HL-60/S4 (cell line): ENCODE measurements at regions not wholly inside any gene's neighbourhood (a gene's known extent, or its start where the extent isn't known, plus 50 kb on each side); places are given as distances from the start of the nearest gene placed in this dataset.

Experiments used
- in situ Hi-C: fragments of 300-500 bp; cut with MboI; formaldehyde crosslinking; loops from 2 replicates; pipeline ENCODE4 v1.14.3; 2022; ENCODE audit warnings: low sequenced_read_pairs

GRCh38 chr2:207235621-207236020, 69.9 kb upstream of the KLF7 start:
- in situ Hi-C loops, result no loop called here

- in situ Hi-C loops, result no loop called here
Measured at GRCh38 chr2:207236156-207236935, 70.6 kb upstream of the KLF7 start.

DNA sequence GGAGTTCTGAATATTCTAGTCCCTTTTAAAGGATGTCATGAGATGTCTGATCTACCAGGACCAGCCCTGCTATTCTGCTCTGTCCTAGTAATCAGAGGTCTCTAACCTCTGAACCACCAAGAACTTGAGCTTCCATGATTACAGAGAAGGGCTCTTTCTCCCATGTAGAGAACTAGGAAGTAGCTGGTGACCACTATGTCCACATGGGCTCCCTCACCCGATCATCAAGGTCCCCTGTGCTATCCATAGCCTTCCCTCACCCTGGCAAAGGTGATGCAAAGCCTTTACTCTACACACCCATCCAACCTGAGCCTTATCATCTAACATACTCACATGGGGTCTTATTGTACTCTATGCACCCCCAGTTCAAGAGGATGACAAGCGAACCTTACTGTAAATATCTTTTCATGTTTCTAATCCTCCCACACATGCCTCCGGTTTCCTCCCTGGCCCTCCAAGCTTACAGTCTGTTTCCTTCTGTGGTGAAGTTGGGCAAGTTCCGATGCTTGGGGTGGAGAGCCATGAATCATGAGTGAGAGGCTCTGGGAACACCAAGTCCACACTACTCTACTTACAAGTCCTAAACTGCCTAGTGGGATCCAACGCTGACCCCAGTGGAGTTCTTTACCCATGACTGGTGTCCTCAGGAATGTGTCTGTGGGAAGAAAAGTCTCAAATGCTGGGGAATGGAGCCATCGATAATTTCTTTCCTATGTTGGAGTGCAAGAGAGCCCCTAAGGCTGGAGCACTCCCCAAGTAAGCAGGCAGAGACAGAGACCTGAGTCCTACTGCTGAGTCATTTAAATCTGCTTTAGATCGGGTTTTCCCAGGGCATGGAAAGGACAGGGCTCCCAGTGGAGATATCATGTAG, 73.3 kb upstream of the KLF7 start:
- in situ Hi-C loops, result no loop called here

DNA sequence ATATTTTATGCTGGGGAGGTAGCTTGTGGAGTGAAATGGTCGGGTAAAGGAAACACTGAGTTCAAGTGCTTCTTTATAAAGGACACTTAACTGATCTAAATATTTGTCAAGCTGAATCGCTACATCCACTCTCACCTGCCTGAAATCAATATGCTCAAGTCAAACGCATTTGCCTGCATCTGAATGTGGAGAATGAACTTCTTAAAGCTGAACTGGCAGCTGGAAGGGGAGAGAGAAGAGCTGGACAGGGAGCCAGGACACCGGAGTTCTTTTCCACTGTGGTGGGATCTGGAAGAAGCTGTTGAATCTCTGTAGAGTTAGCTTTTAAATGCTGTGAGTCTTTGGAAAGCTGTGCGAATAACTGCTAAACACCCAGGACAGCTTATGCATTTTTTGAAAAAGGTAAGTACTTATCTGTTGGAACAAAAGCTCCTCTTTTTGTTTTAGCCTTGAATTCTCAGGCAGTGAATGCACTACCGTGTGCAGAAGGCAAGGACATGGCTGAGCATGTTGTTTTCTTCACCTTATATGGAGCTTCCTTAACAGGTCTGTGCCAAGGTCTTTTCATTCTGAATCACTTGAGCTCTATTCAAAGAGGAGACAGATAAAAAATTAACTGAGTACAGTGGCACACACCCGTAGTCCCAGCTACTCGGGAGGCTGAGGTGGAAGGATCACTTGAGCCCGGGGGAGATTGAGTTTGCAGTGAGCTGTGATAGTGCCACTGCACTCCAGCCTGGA, 74.2 kb upstream of the KLF7 start:
- in situ Hi-C loops, result no loop called here

- in situ Hi-C loops, result no loop called here
Measured at GRCh38 chr2:207240649-207241048, 74.9 kb upstream of the KLF7 start.

GRCh38 chr2:207241198-207241597, 75.5 kb upstream of the KLF7 start:
- in situ Hi-C loops, result no loop called here

DNA sequence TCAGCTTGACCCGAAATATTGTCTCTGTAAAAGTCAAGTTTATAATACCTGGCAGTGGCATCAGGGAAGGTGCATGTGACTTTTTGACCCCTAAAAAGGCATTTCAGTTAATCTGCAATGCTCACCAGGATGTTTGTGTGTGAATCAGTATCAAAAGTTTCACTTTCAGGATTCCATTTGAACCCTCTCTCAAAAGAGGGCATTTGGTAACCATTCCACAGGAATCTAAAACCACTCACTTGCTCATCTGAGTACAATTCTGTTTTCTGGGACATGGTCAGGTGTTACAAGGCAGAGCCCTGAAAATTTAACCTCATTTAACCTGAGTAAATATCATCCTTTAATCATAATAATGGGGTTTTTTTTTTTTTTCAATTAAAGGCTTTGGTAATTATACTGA, 77.9 kb upstream of the KLF7 start:
- in situ Hi-C loops, result no loop called here

DNA sequence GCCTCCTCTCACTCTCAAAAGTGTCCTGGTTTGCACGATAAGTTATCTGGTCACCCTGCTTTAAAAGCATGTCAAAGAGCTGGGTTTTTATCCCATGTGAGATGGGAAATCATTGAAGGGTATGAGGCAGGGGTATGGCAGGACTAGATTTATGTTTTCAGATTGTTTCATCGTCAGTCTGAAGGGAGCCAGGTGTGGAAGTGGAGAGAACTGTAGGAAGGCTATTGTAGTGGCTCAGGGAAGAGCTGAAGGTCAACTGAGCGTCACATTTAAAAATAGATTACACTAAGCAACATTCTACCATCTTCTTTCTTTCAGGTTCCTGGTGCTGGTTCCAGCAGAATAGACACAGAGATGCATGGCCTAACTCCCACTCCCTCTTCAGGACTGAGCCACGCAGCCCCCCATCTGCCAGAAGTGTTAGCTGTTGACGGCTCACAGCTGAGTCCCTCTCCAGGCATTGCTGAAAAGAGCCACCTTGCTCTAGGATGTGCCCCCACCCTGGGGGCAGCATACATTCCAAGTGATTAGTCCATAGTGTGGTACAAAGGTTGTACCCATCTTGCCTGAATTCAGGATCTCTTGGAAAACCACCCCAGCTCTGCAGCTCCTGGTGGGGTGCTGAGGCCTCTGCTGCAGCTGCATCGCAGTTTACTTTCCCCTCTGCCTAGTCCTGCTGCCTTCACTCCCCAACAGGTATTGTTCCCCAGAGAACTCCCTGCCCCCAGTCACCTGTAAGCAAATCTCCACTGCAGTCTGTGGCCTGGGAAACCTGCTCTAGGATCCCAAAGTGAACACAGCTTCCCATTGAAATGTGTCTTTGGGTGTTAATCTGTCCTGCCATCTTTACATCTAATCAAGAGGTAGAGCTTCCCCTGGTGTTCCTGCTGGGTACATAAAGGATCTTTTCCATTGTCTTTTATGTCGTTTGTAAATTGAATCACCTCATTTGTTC, 79.5 kb upstream of the KLF7 start:
- in situ Hi-C loops, result no loop called here

GRCh38 chr2:207248702-207249377, 83.1 kb upstream of the KLF7 start:
- in situ Hi-C loops, result no loop called here

GRCh38 chr2:207251022-207251421, 85.3 kb upstream of the KLF7 start:
- in situ Hi-C loops, result no loop called here

DNA sequence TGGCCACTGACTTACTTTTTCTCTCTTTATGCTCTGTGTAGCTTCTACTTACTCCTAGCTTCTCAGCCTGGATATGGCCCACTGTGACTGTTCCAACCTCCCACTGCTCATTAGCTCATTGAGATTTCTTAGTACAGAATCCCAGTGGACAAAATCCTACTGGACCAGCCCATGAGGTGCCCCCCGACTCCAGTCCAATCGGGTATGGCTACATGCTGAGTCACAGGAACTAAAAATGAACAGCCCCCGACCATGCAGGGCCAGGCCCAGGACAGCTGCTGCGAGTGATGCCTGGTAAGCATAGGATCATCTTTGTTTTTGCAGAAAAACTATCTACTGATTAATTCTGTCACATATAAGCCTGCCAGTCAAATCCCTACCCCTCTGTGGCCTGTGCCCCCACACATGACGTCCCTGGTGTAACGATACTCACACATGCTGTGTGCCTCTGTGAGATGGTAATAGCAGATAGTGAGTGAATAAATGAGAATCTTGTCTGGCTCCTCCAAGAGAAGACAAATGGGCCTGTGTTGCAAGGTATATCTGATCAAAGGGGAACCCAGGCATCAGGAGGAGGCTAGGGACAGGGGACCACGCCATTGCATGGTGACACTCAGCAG, 85.9 kb upstream of the KLF7 start:
- in situ Hi-C loops, result no loop called here

GRCh38 chr2:207252416-207252815, 86.7 kb upstream of the KLF7 start:
- in situ Hi-C loops, result no loop called here

- in situ Hi-C loops, result no loop called here
Measured at GRCh38 chr2:207252979-207253645, 87.4 kb upstream of the KLF7 start.

- in situ Hi-C loops, result no loop called here
Measured at GRCh38 chr2:207253666-207254345, 88.1 kb upstream of the KLF7 start.

DNA sequence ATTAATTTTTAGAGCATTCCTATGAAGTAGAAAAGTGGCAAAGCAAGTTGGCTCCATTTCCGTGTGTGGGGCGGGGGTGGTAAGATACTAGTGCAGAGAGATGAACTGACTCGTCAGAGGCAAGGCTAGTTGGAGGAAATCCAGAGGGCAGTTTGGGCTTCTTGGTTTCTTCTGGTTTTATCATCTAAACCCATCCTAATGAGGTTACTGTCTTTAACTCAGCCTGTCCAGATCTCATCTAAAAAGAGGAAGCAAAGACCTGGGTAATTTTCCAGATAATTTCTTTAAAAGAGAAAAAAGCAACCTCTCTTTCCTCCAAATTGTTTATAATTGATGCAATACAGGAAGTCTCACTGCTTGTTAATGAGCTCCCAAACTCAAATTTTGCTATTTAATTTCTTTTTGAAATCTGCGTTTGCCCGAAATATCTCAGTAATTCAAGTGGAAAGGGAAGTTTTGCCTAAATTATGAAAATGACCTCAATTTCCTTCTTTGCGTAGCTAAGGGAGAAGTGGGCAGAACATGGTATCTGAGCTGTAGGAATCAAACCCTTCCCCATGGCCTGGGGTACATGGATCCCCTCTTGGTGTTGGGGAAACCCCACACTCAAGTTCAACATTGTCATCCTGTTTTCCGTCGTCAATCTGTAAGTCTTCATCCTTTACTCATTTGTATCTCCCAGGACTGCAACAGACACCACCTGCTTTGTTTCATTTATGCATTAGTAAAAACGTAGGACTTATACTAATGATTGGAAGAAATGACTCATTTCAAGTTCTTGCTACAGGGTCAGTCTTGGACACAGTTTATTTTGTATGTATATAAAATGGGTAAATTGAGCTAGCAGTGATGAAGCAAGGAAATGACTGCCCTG, 89.1 kb upstream of the KLF7 start:
- in situ Hi-C loops, result no loop called here

GRCh38 chr2:207255565-207256470, 90.1 kb upstream of the KLF7 start:
- in situ Hi-C loops, result no loop called here
